ENCODE measurements at regions not wholly inside any gene's neighbourhood (a gene's known extent, or its start where the extent isn't known, plus 50 kb on each side); places are given as distances from the start of the nearest gene placed in this dataset.

DNA sequence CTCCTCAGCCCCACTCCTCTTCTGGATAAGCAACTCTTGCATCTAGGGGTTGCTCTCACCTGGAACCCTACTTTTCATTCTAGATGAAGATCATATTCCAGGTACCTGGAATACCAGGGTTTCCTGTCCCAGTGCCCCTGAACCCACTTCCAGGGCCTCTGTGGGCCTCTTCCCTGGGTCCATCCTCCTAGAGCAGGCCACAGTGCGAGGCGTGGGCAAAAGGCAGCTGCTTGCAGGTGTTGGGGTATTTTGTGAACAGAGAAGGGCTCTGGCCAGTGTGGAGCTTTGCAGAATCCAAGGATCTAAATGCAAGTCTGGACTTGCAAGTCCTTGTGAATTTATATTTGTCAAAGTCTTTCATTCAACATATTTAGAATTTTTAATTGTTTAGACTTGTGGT, 240.4 kb upstream of the POU3F1 start:
- no peak for DNase-seq (ENCODE audit: low read depth)

DNA sequence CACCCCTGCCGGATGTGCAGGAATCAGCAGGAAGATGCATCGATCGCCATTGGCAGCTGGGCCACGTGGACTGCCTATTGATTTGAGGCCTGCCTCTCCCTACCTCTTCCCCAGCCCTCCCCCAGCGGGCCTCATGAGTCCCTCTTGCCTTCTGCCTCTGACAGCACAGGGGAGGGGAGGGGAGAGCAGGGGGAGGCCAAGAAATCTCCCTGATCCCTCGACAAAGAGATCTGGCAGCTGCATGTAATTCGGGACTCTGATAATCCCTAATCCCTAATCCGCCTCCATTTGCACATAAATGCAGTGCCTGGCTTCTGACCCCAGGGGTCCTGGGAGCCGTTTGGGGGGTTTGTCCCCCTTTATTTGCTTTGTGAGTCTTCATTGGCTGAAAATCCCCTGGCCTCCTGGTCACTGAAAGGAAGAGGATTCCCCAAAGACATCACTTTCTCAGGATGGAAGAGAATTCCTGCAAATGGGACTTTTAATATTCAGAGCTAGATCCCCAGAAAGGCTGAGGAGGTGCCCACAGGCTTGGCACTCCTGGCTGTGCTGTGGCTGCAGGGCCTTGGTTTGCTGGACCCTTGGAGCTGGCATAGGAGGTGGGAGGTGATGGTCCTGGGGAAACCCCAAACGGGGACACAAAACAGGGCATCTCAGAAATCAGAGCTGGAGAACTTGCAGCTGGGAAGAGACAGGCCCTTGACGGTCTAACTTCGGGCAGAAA, 239.4 kb upstream of the POU3F1 start:
- no peak for DNase-seq (ENCODE audit: low read depth)

DNA sequence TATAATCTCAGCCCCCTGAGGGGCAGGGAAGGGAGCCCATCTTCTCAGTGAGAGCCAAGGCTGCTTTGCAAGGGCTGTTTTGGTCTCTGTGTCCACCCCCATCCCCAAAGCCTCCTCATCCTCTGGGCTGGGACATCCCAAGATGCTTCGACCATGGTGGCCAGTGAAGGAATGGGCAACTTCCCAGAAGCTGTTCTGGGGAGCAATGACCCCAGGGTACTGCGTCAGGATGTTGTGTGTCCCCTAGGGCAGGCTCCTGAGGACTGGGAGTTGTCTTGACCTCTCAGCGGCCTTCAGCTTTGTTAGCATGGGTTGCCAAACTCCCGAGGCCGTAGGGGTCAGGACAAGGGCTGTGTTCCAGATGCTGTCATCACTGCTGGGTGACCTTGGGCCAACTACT, 238.4 kb upstream of the POU3F1 start:
- no peak for DNase-seq (ENCODE audit: low read depth)

DNA sequence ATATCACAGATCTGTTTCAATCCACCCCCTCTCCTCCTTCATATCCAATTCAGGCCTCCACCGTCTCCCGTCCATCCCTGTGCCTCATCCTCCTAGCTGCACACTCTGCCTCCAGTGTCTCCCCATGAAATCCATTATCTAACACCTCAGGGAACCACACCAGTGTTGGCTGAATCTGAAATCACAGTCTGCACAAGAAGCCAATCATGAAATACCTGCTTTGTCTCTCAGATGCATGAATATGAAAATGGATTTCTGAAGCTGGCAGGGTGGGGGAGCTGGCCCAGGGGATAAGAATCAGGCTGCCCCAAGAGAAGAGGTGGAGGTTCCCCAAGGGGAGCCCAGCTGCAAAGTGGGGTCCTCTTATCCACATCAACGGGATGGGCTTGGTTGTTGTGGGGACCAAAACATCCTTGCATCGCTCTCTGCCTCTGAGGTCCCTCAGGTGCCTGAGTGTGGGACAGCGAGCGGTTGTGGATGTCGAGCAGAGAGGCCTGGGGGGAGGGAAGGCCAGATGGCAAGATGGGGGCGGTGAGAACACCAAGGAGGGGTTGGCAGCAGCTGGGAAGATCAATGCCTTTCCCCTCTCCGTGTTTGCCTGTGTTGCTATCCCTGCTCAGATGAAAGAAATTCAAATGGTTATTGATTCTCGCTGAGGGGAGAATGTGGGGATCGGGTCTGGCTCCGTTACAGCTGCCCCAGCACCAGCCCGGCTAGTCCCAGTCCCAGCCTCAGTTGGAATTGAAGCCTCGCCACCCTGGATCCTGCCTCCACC, 237.3 kb upstream of the POU3F1 start:
- DNase-seq (ENCODE audit: low read depth) = no peak

DNA sequence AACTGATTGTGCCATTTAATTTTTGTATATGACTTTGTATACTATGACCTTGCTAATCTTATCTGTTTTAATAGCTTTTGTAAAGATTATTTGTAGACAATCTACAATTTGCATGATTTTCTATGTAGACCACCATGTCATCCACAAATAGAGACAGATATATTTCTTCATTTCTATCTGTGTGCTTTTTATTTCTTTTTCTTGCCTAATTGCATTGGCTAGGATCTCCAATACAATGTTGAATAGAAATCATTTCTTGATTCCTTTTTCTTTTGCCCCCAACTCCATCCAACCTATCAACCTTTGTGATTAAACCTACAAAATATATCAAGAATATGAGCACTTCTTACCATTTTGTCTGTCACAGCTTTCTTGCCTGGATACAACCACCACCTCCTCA, 232.6 kb upstream of the POU3F1 start:
- DNase-seq (ENCODE audit: low read depth) = no peak

DNA sequence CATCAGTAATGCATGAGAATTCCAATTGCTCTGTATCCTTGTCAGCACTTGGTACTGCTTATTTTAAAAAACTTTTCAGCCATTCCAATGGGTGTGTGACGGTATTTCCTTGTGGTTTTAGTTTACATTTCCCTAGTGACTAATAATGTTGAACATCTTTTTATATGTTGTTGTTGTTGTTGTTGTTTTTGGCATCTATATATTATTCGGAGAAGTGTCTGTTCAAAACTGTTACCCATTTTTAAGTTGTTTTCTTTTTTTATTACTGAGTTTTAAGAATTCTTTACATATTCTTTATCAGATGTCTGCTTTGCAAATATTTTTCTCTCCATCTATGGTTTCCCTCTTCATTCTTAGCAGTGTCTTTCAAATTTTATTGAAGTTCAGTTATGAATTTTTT, 231.1 kb upstream of the POU3F1 start:
- no peak for DNase-seq (ENCODE audit: low read depth)

DNA sequence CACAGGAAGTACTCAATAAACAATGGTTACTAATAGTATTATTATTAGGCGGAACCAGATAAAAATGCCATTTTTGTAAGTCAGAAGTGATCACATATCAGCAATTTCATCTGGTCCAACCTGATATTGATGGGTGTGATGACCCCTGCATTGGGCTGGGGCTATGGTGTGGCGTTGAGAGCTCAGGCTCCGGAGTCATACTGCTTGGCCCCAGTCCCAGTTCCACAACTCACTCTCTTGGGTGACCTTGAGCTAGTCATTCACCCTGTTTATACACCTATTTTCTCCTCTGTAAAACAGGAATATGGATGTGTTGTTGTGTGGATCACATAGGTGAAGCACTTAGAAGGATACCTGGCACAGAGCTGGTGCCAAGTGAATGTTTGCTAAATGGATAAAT, 229.4 kb upstream of the POU3F1 start:
- DNase-seq (ENCODE audit: low read depth) = no peak

DNA sequence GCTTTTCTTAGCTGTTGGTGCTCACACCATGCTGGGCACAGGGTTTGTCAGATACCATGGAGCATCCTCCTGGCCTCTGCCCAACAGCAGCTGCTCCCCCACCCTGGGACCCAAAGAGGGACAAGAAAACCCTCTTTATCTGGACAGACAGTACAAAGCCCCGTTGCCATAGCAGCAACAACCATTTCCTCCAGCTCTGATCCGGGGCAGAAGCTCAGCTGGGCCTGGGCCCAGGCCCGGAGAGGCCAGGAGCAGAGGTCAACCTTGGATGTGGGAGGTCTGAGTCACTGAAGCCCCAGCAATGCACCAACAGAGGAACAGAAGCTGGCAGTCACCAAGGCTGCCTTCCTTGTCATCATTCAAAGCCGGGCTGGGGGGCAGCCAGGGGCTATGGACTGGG, 228.4 kb upstream of the POU3F1 start:
- DNase-seq (ENCODE audit: low read depth) = no peak

DNA sequence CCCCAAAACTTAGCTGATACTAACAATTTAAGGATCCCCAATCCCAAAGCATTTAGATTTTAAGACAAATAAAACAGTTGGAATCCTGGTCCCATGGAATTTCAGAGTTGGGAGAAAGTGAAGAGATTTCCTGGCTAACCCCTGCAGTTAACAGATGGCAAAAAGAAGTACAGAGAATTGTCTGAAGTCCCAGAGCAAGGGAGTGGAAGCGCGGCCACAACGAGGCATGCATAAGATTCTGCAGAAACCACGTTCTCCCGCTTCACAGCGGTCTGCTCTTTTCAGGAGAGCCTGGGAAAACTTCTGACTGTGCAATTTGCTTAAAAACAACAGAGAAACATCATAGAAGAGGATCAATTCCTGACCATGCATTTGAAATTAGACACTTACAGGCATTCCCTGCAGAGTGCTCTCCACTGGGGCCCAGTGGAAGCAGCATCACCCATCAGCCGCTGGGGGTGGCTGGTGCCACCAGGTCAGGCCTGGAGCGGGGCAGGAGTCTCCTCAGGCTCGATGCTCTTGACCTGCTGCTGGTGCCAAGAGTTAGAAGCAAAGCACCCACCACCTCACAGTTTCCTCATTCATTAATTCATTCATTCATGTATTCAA, 226.7 kb upstream of the POU3F1 start:
- no peak for DNase-seq (ENCODE audit: low read depth)

DNA sequence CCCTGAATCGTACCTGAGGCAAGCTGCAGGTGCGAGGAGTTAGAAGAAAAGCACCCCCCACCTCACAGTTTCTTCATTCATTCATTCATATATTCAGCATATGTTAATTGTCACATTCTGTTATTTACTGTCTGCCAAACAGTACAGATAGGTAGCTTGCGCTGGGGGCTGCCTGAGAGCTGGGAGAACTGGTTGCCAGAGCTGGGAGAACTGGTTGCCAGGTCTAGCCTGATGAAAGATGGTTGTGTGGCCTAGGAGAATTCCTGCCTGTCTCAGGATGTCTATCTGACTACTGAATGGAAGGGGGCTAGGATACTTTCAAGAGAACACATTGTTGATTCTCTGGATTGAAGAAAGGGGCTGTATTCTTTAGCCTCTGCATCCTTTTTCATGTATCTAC, 225.9 kb upstream of the POU3F1 start:
- DNase-seq (ENCODE audit: low read depth) = no peak

DNA sequence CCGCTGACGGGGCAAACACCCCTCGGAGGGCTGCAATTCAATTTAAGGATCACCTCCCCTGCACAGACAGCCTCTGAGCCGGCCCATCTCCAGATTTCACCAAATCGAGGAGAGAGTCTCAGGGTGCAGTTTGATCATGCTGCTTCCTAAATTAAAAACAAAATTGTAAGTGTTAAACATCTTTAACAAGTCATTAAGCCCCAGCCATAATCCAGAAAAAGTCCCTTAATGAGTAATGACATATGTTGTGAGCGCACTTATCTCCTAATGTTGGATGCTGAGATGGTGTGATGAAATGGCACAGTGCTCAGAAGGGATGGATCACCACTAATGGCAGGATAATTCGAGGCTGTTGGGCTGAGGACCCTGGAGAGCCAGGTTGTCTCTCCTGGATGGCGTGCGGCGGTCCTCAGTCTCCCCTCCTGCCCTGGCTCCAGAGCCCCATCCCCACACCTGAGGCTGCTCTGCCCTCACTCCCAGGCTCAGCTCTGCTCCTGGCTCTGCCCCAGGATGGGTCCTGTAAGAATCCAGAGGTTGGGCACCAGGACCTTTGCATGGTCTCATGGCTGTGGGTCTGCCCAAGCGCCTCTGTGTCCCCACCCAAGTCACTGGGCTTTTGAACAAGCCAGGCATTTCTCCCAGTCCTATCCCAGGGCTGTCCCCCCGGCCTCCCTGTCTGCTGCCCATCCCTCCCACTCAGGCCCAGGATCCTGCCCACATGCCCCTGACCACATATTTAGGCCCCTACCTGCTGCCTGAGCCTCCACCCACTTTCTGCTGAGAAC, 224.4 kb upstream of the POU3F1 start:
- no peak for DNase-seq (ENCODE audit: low read depth)

DNA sequence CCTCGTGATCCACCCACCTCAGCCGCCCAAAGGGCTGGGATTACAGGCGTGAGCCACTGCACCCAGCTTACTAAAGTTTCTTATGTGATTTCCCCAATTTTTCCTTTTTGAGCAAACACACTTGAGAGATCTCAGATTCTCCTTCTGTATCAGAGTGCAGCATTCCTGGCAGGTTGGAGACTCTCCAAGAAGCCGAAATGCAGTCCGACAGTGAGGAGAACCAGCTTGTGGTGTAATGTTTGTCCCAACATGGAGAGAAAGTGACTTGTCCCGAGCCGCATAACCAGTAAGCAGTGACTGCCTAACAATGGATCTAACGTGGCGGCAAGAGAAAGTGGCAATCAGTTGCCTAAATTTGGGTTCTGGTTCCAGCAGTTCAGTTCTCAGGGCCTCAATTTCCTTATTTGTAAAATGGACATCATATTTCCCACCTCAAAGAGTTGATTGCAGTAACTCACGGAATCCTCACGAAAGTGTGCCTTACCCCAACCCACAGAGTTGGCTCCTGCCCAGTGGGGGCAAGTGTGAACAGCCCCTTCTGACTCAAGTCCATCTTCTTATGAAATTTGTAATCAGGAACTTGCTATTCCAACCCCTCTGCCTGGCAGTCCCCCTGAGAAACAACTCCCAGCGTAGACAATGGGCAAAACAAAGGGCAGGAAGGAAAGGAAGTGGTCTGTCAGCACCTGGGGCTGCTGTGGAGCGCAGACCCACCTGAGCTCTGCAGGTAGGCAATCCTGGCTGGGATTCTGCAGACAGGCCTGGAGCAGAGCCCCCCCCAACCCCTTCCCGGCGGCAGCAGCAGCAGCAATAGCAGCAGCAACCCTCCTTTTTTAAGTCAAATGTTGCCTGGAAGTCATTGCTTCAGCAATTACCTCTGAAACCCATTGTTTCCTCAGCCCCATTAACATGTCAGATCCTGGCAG, 223.6 kb upstream of the POU3F1 start:
- DNase-seq (ENCODE audit: low read depth) = no peak

DNA sequence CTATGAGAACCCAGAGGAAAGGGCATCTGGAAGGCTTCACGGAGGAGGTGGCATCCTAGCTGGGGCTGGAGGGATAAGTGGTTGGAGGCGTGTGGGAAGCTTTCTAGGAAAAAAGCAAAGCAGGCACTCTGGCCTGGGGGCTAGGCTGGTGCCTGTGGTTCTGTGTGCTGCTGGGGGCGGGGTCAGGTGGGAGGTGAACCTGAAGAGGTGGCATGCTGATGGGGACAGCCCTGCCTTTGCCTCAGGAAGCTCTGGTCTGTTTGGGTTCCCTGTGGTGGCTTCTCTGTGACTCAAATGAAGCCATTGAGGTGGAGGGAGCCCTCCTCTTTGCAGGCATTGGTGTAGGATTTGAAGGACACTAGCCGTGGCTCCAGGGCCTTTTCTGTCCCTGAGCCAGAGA, 221.6 kb upstream of the POU3F1 start:
- DNase-seq (ENCODE audit: low read depth) = no peak

DNA sequence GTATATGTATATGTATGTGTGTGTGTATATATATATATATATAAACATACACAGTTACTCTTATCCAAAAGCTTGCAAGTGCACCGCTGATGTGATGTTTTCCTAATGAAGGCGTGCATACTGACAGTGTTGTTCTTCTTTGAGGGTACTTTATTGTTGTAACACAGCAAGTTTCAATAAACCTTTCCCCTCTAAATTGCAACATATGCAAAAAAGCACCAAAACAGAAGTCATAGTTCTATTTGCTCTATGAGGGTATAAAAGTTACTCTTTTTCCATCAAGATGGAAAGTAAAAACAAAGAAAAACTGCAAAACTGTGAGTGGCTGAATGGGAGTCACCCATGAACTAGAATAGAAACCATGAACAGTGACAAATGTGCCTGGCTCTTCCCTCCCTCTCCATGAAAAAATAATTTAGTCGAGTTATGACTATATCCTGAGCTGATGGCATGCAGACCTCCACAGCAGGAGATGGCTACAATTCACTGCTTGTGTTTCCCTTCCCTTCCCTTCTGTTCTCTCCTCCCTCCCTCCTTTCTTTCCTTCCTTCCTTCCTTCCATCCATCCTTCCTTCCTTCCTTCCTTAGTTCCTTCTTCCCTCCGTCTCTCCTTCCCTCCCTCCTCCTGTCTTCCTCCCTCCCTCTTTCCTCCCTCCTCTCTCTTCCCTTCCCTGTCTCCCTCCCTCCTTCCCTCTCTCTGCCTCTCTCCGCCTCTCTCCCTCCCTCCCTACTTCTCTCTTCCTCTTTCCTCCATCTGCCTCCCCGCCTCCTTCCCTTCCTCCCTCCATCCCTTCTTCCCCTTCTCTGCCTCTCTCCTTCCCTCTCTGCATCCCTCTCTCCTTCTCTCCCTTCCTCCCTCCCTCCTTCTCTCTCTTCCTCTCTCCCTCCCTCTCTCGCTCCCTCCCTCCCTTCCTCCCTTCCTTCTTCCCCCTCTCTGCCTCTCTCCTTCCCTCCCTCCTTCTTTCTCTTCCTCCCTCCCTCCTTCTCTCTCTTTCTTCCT, 220.7 kb upstream of the POU3F1 start:
- DNase-seq (ENCODE audit: low read depth) = no peak

DNA sequence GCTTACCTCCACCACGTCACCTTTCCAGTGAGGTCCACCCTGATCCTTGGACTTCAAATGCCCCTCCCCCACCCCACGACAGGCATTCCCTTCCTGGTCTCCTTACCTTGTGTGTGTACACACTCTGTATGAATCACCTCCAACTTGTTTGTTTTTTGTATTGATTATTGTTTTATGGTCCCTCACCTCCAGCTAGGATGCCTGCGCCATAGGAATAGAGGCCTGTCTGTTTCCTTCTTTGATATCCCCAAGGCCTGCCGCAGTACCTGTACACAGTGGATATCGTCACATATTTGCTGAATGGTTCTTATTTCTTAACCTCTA, 219.6 kb upstream of the POU3F1 start:
- no peak for DNase-seq (ENCODE audit: low read depth)

DNA sequence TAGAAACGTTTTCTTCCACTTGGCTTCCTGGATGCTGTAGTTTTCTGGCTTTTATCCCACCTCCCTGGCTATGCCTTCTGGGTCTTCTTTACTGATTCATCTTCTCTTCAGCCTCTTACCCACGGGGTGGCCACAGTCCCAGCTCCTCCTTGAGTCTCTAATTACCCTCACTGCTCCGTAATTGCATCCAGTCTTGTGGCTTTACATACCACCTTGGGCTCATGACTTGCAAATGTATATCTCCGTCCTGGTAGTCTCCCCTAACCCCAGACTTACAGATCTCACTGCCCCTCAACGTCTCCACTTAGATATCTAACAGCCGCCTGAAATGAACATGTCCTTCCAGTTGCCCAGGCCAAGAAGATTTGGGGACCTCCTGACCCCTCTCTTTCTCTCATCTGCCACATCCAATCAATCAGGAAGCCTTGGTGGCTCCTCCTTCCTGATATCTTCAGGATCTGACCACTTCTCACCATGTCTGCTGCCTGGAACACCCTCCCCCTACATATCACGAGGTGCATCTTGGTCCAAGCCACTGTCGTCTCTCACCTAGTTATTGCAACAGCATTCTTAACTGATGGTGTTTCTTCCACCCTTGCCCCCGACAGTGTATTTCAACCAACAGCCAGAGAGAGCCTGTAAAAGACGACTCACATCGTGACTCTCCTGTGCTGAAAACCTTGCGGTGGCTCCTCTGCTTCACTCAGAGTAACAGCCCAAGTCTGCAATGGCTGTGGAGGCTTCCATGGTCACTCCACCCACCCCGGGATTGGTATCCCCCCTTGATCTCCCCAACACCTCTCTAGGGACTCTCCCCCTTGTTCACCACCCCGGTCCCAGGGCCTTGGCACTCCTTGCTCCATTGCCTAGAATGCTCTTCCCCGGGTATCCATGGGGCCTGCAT, 219.0 kb upstream of the POU3F1 start:
- DNase-seq (ENCODE audit: low read depth) = no peak

DNA sequence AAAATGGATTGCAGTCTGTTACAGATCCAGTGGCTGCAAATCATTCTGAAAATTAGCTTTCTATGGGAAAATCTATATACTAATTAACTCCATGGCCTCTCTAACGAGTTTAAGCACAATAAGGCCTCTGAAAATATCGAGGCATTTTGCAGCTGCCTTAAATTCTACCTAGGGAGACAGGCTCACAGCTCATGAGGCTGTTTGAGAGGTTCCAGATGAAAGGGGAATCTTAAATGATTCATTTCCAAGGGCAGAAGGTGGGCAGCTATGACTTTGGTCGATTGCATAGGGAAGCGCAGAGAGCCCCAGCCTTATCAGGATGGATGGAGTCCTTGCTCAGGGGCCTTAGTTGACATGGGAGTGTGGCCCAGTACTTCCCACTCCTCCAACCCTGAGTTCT, 216.8 kb upstream of the POU3F1 start:
- no peak for DNase-seq (ENCODE audit: low read depth)

DNA sequence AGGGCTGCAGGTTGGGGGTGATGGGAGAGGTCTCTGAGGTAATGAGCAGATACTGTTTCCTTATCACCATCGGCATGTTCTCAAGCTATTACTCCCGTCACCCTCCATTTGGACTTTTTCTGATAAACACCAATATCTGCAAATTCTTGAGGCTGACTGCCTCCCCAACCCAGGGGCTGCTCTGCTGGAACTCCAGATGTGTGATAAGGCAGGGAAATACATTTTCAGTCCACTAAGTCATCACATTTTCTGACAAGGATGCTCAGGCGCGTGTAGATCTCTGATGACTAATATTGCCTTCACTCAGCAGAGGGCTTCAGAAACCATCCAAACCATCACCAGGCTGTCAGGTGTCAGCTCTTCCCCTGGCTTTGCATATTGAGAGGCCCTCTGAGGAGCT, 215.0 kb upstream of the POU3F1 start:
- DNase-seq (ENCODE audit: low read depth) = no peak

DNA sequence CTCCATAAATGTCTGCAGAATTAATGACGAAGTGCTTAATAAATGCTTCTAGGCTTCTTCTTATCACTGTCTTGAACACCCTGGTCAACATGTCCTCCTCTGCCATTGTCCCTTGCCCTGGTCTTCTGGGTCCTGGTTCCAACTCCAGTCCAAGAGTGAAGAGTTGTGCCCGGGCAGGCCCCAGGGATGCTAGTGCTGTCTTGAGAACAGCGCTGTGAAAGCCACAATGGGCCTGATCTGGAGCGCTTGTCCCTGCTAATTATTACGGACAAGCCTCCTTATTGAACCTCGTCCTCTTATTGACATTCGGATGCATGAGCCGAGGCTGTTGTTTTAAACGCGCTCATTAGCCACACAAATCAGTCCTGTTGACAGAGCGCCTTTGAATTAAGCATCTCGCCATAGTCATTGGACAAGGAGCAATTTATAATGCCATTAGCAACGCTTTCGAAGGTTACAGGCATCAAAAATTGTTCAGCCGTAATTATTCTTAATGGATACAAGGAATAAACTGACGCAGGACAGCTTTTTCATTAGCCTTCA, 211.6 kb upstream of the POU3F1 start:
- DNase-seq (ENCODE audit: low read depth) = no peak

Measured in activated T-cell treated with anti-CD3 and anti-CD28 coated beads for 1 hour (primary cell).